Astrocyte (in vitro differentiated cells and primary cell): ENCODE measurements at regions not wholly inside any gene's neighbourhood (a gene's known extent, or its start where the extent isn't known, plus 50 kb on each side); places are given as distances from the start of the nearest gene placed in this dataset.

Experiments
- CTCF ChIP-seq: IDR thresholded peaks from 2 replicates; pipeline ENCODE4 v1.5.1; 2011; ENCODE audit warnings: low read depth, mild to moderate bottlenecking, inconsistent platforms, low read length, moderate library complexity; ENCODE audit not compliant: insufficient read depth
- EZH2 ChIP-seq: IDR thresholded peaks from 2 replicates; pipeline ENCODE4 v1.6.1; 2012; ENCODE audit warnings: mild to moderate bottlenecking, low read length, inconsistent platforms; ENCODE audit not compliant: insufficient read depth

GRCh38 chr9:87319656-87320055 lies 178.0 kb upstream of the DAPK1 start:
- no peak for TF ChIP-seq CTCF
- TF ChIP-seq EZH2 = no peak
